WERI-Rb-1 (cell line): ENCODE measurements at regions not wholly inside any gene's neighbourhood (a gene's known extent, or its start where the extent isn't known, plus 50 kb on each side); places are given as distances from the start of the nearest gene placed in this dataset.

Source experiments
- DNase-seq: peaks from one replicate; pipeline ENCODE4 v3.0.0-alpha.2; 2020
- H3K27ac ChIP-seq: fragments of 250-450 bp; sonication (Bioruptor Pico); 2 replicates; pipeline ENCODE4 v1.5.1; 2020; ENCODE audit warnings: mild to moderate bottlenecking, moderate library complexity
- H3K27me3 ChIP-seq: fragments of 250-450 bp; sonication (Bioruptor Pico); 2 replicates; pipeline ENCODE4 v1.5.1; 2021; ENCODE audit warnings: mild to moderate bottlenecking, low read depth, moderate library complexity; ENCODE audit not compliant: insufficient read depth, severe bottlenecking
- H3K36me3 ChIP-seq: fragments of 250-450 bp; sonication (Bioruptor Pico); 2 replicates; pipeline ENCODE4 v1.5.1; 2020; ENCODE audit warnings: mild to moderate bottlenecking, moderate library complexity
- H3K4me3 ChIP-seq: 2 replicates; pipeline ENCODE4 v1.5.1; 2011; ENCODE audit warnings: low read depth, mild to moderate bottlenecking, control low read depth, low read length
- H3K9me3 ChIP-seq: fragments of 250-450 bp; sonication (Bioruptor Pico); 2 replicates; pipeline ENCODE4 v1.5.1; 2021; ENCODE audit warnings: mild to moderate bottlenecking, moderate library complexity; ENCODE audit not compliant: severe bottlenecking
- CTCF ChIP-seq: IDR thresholded peaks from 2 replicates; pipeline ENCODE4 v1.5.1; 2011; ENCODE audit warnings: low read depth, mild to moderate bottlenecking, control low read depth, inconsistent platforms, low read length

- Histone ChIP-seq H3K27me3 (no peaks in the 10 kb centered on the region), H3K36me3 (no peaks in the 10 kb centered on the region), H3K27ac (no peak overlapping the region), H3K4me3 (no peak overlapping the region), H3K9me3 (no peaks in the 10 kb centered on the region)
- no peak for TF ChIP-seq CTCF
- DNase-seq, result no peak
Observed at GRCh38 chr17:15892731-15893657, 51.9 kb upstream of the ADORA2B start.

- Histone ChIP-seq H3K36me3 (no peaks in the 10 kb centered on the region), H3K4me3 (no peak overlapping the region), H3K9me3 (no peaks in the 10 kb centered on the region), H3K27me3 (no peaks in the 10 kb centered on the region), H3K27ac (no peak overlapping the region)
- DNase-seq, result no peak
- no peak for TF ChIP-seq CTCF
Observed at GRCh38 chr17:15893658-15894024, 51.3 kb upstream of the ADORA2B start.

- Histone ChIP-seq H3K9me3 (no peaks in the 10 kb centered on the region), H3K36me3 (no peaks in the 10 kb centered on the region), H3K27me3 (no peaks in the 10 kb centered on the region), H3K27ac (no peak overlapping the region), H3K4me3 (no peak overlapping the region)
- DNase-seq, result no peak
- TF ChIP-seq CTCF, result no peak
Observed at GRCh38 chr17:15894258-15894657, 50.7 kb upstream of the ADORA2B start.

GRCh38 chr17:15894913-15895658 is 49.8 kb upstream of the ADORA2B start:
- no peak for TF ChIP-seq CTCF
- no peaks in the 10 kb centered on the region for H3K9me3 ChIP-seq
- no peak overlapping the region for H3K27ac ChIP-seq
- H3K4me3 ChIP-seq, result no peak overlapping the region
- DNase-seq, result no peak
- no peaks in the 10 kb centered on the region for H3K36me3 ChIP-seq
- no peaks in the 10 kb centered on the region for H3K27me3 ChIP-seq
